Endothelial cell of umbilical vein (primary cell): ENCODE measurements at regions not wholly inside any gene's neighbourhood (a gene's known extent, or its start where the extent isn't known, plus 50 kb on each side); places are given as distances from the start of the nearest gene placed in this dataset.

ENCODE experiments used
- CTCF ChIP-seq, 2 donors: IDR thresholded peaks; 1 replicate in 1 of 2; 2 replicates in 1 of 2; pipeline ENCODE4 v1.5.1; 2011; ENCODE audit warnings: low read length in 2 of 2, mild to moderate bottlenecking in 2 of 2, moderate library complexity in 2 of 2, control low read depth in 1 of 2, inconsistent platforms in 1 of 2, low read depth in 1 of 2; ENCODE audit not compliant: insufficient read depth in 1 of 2; ENCODE audit errors: extremely low read depth in 1 of 2
- JUN ChIP-seq: IDR thresholded peaks from 2 replicates; pipeline ENCODE4 v1.6.1; 2011; ENCODE audit warnings: borderline replicate concordance, low read depth; ENCODE audit not compliant: insufficient read length, insufficient read depth
- MYC ChIP-seq: IDR thresholded peaks from one replicate; pipeline ENCODE4 v1.6.1; 2011; ENCODE audit warnings: mild to moderate bottlenecking, low read depth, low read length
- POLR2A ChIP-seq: IDR thresholded peaks from 2 replicates; pipeline ENCODE4 v1.6.1; 2012; ENCODE audit warnings: low read depth, mild to moderate bottlenecking, control low read depth, low read length
- POLR2AphosphoS5 ChIP-seq: IDR thresholded peaks from 2 replicates; pipeline ENCODE4 v1.6.1; 2012; ENCODE audit warnings: low read depth, mild to moderate bottlenecking, control low read depth, low read length, moderate library complexity; ENCODE audit not compliant: insufficient read depth

GRCh38 chr5:161009194-161009593 is 157.2 kb upstream of the ATP10B start:
- TF ChIP-seq JUN (no peak), POLR2AphosphoS5 (no peak), POLR2A (no peak), CTCF (IDR thresholded peaks at IDR 0.05; ENCODE audit: extremely low read depth in 1 of 2, insufficient read depth in 1 of 2, low read depth in 1 of 2, low read length in 2 of 2) (no peak), MYC (no peak)
